GM18867 (cell line): ENCODE measurements at regions not wholly inside any gene's neighbourhood (a gene's known extent, or its start where the extent isn't known, plus 50 kb on each side); places are given as distances from the start of the nearest gene placed in this dataset.

Experiments used
- ATAC-seq: cut with Tn5 transposase; IDR thresholded peaks from one replicate; pipeline ENCODE4 v1.9.1; 2021; ENCODE audit warnings: mild to moderate bottlenecking, moderate library complexity; ENCODE audit not compliant: unreplicated experiment

DNA sequence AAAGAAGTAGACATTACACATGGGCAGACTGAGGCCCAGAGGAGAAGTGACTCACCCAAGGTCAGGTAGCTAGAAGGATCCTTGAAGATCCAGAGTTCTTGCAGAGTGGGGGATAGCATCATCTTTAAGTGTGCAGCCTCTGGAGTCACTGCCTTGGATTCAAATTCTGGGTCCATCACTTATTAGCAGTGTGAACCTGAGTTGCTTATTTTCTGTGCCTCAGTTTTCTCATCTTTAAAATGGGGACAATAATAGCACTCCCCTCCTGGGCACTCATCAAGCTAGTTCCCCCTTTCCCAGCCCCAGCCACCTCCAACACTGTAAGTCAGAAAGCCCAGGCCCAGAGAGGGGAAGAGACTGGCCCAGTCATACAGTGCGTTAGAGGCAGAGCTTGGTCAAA is 141.8 kb upstream of the PJA1 start:
- no peak for ATAC-seq

DNA sequence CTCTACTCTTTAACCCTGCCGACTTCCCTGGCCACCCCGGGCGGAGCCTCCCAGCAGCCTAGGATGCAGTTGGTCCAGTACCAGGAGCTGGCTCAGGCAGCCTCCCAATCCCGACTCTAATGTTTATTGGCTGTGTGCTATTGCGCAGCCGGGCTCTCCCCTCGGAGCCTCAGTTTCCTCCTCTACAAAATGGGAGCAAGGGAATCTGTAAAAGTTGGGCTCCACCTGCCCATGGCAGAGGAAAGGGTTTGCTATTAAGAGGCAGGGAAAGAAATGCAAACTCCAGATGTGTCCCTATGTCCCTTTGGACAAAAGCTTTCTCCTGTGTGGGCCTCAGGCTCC is 140.8 kb upstream of the PJA1 start:
- ATAC-seq, result no peak

GRCh38 chrX:69305333-69306062 is 140.2 kb upstream of the PJA1 start:
- no peak for ATAC-seq

DNA sequence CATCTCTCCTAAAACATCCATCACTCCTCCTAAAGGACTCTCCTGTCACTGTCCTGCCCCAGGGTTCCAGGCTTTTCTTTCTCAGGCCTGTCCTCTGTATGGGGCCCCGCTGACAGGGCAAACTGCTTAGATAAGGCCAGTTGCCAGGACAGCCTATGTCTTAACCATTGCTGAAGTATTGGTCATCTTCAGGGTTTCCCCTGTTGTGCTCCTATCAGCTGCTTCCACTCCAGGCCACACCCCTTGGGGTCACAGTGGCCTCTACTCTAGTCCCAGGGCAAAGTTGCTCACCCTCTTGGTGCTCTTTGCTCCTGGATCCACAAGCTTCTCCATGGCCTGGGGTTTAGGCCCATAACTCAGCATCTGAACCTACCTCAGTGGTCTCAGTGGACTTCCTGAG is 138.0 kb upstream of the PJA1 start:
- no peak for ATAC-seq

DNA sequence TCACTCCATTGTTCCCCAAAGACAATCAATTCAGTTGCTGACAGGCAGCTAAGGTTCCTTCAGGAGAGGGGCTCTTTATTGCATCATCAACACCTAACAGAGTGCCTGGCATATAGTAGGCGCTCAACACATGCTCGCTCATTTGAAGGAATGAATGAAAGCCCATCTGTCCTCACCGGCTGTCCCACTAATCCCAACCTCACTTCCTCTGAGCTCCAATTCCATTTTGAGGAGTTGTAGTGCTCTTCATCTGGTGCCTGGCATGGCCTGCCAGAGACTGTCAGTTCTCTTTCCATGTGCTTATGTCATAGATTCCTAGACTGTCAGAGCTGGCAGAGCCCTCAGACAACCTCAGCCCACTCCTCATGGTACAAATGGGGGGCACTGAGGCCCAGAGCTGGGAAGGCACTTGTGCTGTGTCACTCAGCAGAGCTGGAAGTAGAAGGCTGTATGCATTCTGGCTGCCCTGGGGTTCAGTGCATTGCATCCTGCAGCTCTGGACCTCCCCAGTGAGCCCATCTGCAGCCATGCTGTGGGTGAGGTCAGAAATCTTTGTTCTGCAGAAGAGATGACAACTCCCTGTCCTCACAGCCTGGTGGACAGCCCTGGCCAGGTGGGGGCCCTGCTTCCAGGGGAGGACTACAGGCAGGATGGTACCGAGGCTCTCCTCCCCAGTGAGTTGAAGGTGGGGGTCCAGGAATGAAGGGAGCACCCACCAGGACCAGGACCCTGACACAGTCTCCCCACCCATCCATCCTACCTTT is 134.9 kb upstream of the PJA1 start:
- ATAC-seq, result no peak

GRCh38 chrX:69299285-69299684 is 134.0 kb upstream of the PJA1 start:
- no peak for ATAC-seq

DNA sequence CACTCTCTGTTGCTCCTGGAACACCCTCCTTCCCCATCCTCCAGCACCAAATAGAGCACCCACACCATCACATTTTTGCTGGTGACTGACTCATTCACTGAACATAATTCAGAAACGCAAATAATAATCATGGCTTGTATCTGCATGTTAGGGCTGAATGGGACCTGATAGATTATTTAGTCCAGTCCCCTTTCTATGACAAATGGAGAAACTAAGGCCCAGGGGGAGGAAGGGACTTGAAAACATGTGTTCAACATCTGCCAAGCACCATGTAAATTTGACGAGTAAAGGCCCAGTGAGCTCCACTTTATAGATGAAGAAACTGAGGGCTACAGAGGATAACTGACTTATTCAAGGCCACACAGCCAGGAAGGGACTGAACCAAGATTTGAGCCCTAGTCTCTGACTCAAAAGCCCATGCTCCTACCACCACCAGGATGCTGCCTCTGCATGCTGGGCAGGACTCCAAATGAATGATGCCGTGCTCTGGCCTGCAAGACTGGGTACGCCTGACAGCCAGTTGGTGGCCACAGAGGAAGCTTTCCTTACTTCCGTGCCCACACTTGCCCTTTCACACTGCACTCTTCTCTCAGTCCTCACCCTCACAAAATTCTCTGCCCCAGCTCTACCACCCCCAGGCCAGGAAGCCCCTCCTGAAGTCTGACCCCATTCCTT is 133.3 kb upstream of the PJA1 start:
- no peak for ATAC-seq

DNA sequence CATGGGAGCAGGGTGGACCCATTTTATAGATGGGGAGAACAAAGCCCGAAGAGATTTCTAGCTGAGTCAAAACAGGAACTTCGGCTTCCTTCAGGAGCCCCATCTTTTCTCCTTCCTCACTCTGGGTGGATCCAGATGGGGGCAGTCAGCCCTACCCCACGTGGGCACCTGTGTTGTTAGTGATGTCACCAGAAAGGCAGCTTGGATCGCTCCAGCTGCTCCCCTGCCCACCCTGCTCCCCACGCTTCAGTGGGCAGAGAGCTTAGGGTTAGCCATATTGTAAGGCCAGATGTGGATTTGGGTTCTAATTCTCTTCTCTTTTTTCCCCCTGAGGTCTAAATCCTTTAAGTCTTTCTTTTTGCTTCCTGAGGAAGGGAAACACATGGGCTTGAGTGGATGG is 132.3 kb upstream of the PJA1 start:
- ATAC-seq, result no peak

DNA sequence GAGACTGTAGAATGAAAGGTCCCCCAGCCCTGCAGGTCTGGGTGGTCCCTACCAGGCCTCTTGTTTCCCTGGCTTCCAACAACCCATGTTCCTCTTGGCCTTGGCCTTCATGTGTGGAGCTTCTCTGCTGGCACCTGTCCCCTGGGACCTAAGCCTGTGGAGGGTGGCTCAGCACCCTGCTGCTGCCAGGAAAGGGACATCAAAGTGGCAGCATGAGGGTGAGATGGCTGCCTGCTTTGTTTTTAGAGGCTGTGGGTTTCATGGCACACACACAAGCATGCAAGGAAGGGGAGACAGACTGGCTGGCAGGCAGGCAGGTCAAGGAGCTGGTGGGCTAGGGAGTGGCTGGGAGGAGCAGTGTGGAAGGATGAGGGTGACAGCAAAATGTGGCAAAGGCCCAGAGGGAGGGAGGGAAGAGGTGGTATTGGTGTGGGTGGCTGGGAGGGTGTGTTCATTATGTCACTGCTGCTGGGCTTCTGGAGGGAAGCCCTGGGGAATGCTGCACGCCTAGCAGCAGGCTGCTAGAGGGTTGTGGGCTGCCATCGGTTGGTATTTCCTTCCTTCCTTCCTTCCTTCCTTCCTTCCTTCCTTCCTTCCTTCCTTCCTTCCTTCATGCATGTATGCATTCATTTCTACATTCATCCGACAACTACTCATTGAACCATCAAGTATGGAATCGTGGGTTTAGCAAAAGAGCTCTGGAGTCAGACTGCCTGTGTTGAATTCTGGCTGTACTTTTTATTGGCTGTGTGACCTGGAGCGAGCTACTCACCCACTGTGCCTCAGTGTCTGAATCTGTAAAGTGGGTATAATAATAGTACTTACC is 128.7 kb upstream of the PJA1 start:
- ATAC-seq, result no peak

DNA sequence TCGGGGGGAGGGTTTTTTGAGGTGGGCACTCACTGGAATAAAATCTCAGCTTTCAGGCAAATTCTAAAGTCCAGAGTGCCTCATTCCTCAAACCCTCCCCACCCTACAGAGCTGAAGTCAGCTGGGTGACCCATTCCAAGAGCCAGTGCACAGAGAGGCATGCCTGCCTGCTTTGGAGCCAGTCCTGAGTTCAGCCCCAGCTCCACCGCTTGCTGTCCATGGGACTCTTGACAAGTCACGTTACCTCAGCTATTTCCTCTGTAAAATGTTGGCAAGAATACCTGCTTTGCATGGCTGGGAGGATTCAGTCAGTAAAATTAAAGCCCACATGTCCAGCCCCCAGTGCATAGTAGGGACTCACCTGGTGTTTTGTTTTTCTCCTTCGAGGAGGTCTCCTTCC is 125.9 kb upstream of the PJA1 start:
- no peak for ATAC-seq

DNA sequence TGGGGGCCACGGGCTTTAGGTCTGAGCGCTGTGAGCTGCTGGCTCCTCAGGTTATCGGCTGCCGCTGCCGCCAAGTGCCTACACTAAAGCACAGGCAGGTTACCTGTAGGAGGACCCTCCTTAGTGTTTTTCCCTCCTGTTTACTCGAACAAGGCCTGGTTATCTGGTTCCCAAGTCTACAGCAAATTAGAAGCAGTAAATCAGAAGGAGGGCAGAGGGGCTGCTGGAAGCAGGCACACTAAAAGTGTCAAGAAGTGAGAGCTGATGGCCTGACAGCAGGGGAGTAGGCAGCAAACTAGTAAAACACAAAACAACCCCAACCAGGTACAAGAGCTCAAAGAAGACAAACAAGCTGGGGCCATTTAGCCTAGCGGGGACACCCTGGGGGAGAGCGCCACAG is 125.0 kb upstream of the PJA1 start:
- ATAC-seq, result no peak

GRCh38 chrX:69289793-69290123 is 124.5 kb upstream of the PJA1 start:
- no peak for ATAC-seq

GRCh38 chrX:69289046-69289792 is 124.0 kb upstream of the PJA1 start:
- ATAC-seq, result no peak

GRCh38 chrX:69287095-69287494 is 121.8 kb upstream of the PJA1 start:
- no peak for ATAC-seq

DNA sequence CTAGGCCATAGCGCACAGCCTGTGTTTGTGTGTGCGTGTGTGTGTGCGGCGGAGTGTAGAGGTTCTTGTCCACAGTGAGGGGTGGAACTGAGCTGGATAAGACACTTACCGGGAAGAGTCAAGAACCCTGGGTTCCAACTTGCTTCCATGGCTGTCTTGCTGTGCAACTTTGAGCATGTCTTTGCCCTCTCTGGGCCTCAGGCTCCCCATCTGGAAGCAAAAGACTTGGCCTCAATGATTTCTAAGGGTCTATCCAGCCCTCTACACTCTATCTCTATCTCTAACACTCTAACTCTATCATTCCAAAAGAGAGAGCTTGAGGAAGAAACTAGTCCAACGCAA is 121.3 kb upstream of the PJA1 start:
- no peak for ATAC-seq

DNA sequence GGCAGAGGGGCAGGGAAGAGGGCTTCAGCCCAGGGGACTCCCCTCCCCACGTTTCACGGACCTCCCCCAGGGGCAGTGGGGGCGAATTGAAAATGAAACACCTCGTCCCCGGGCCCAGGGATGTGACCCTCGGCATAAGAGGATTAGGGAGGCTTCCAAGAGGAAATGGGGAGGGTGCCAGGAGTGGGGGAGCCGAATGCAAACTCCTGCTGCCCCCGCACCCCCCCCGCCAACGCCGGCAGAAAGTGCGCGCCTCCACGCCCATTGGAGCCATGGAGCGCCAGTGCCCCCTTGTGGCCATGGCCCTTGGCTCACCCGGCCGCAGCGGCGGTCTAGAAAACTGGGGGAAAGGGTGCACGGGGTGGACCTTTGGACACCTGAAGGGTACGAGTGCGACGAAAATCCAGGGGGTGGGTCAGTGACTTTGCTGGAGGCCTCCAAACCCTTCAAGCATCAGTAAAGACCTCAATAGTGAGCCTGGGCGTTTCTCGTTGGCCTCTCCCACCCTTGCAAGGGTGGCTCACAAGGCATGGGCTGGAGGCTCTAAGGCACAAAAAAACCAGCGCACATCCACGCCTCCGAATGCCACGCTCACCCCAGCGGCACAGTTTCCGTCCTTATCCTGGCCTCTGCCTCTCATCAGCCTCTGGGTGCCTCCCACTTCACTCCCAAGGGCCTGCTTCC is 120.8 kb upstream of the PJA1 start:
- ATAC-seq, result peak; percentile 79

GRCh38 chrX:69285401-69285877 is 120.2 kb upstream of the PJA1 start:
- no peak for ATAC-seq

- ATAC-seq, result no peak
These were observed 119.2 kb upstream of the PJA1 start for GRCh38 chrX:69284491-69284890.

GRCh38 chrX:69282893-69283690 is 117.8 kb upstream of the PJA1 start:
- no peak for ATAC-seq
